GM18951 (cell line): ENCODE measurements at regions not wholly inside any gene's neighbourhood (a gene's known extent, or its start where the extent isn't known, plus 50 kb on each side); places are given as distances from the start of the nearest gene placed in this dataset.

Experiments used
- POLR2A ChIP-seq: IDR thresholded peaks from 4 replicates; pipeline ENCODE4 v1.6.1; 2011; ENCODE audit warnings: mild to moderate bottlenecking; ENCODE audit not compliant: insufficient read length, insufficient read depth; ENCODE audit errors: extremely low read depth
- in situ Hi-C: fragments of 300-500 bp; cut with MboI; formaldehyde crosslinking; loops from one replicate; pipeline ENCODE4 v1.12.0; 2022; ENCODE audit warnings: low sequenced_read_pairs, mixed read lengths, inconsistent platforms; ENCODE audit not compliant: unreplicated experiment

DNA sequence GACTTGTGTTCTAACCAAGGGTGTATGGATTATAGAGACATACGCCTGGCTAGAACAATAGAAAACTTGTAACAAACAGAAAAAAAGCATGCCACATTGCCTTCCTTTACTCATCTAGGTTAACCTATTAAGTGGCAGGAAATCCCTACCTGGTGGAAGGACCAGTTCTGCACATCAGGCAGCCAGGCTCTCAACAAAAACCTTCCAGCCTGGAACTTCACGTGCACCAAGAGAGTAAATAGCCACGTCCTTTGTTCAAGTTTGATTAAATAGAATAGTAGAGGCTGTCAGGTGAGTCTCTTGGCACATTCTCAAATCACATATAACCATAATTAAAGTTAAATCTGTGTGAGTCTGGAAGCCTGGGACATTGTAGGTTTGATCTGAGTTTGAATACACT is 85.0 kb upstream of the DPH6 start:
- in situ Hi-C loops: no loop called here

DNA sequence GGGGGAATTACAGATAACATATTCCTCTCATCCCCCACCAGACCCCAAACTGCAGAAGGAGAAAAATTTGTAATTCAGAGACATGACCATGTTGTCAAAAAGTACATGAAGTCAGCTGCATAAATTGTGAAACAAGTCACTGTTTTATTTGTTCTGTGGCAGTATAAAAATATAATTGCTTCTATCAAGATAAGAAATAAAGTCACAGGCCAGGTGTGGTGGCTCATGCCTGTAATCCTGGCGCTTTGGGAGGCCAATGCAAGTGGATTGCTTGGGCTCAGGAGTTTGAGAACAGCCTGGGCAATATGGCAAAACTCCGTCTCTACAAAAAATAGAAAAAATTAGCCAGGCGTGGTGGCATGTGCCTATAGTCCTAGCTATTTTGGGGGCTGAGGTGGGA is 87.7 kb upstream of the DPH6 start:
- TF ChIP-seq POLR2A: no peak
- in situ Hi-C loops: no loop called here

More for the DNA sequence above, 85.0 kb upstream of the DPH6 start:
- no peak for TF ChIP-seq POLR2A

DNA sequence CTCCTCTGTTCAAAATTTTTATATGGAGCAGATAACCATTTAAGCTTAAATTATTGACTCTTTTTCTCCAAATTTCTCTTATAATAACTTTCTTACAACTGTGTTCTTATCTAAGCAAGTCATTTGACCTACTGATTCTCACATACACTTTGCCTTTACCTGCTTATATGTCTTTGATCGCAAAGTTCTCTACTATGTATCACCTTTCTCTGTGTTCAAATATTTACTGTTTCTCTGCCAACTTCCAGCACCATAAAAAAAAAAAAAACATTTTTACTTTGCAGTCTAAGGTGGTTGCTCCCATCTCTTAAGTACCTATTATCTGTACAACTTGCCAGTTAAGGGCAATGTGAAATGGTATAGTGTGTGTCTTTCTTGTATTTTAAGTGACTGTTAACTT is 100.8 kb upstream of the DPH6 start:
- in situ Hi-C loops: no loop called here
- no peak for TF ChIP-seq POLR2A

DNA sequence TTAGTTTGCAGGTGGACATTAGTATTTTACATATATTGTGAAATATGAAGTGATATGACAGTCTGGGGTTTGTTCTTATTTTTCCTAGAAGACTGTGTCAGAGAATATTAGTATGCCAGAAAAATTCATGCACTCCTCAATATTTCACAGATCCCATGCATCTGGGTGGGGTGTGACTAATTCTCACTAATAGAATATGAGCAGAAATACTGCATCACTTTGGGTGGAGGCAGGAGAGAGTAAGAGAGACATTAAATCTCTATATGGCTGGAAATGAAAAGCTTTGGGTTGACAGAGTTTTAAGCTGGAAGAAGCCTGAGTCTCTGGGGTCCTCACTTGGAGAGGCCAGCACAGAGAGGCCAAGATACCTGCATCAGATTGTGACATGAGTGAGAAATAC is 101.3 kb upstream of the DPH6 start:
- TF ChIP-seq POLR2A: no peak
- in situ Hi-C loops: no loop called here

DNA sequence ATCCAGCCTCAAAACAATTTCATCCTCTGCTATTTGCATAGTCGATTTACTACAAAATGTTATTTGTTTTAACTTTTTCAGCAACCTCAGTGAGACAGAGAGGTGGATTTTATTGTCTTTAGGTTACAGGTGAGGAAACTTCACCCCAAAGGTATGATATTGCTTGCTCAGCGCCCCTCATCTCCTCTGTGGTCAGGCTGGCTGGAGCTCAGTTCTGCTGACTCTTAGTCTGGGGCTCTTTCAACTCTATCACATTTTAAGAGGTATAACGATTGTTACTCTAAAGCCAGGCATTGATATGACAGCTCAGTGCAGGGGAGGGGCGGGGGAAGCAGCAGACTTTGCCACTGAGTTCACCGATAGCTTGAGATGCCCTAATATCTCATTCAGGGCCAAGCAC is 103.0 kb upstream of the DPH6 start:
- no peak for TF ChIP-seq POLR2A
- in situ Hi-C loops: no loop called here

DNA sequence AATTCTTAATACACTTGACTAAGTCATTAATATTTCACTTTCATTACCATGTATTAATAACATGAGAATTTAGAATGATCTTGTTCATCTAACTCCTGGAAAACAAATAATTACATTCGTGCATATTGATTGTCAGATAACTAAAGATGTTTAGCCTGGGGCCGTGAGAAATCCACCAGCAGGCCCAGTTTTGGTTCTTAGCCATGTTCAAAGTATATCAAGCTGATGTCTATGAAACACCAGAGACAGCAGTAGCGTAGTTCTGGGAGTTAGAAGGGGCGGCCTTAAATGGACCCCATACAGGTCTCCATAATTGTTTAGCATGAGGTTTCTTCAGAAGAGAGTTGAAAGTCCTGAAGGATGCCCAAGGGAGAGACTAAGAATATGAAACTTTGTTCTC is 103.6 kb upstream of the DPH6 start:
- in situ Hi-C loops: no loop called here
- TF ChIP-seq POLR2A: no peak

DNA sequence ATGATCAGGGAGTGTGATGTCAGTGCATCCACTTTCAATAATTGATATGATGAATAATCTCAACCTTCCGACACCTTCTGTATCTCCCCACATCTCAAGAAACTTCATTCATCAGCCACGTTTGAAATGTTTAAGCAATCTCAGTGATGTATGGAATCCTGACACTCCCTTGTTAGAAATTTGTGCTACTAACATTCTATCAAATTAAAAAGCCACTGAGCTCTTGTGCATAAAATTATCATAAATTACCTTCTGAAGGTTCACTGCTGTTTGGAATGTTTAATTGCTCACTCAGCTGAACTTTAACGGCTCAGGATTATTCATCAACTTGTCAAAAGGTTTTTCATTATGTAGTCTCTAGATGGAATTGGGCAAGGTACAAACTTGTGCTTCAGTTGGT is 108.4 kb upstream of the DPH6 start:
- no peak for TF ChIP-seq POLR2A
- in situ Hi-C loops: no loop called here

DNA sequence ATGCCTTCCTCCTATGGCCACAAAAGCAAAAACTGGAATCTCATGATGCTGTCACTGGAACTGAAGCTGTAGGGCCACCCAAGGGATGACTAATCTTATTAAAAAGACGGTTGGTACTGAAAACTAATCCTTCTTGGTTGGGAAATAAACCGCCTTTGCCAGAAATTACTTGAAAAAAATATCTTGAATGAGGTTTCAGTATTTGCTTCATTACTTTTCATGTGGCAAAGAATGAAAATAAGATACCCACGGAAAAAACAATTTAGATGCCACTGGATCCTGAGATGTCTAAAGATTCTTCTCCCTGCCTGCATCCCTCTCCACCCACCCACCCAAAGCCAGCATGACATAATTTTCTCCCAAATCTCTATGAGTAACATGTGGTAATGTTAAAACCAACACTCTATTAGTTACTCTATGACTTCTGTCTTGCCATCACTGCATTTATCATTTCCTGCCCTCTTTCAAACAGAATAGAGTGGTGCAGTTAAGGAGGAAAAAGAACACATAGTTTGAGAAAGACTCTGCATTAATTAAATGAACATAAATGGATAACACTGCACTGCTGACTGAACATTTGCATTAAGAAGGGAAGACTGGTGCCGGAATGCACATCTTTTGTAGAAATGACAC is 111.8 kb upstream of the DPH6 start:
- TF ChIP-seq POLR2A: no peak
- in situ Hi-C loops: no loop called here

DNA sequence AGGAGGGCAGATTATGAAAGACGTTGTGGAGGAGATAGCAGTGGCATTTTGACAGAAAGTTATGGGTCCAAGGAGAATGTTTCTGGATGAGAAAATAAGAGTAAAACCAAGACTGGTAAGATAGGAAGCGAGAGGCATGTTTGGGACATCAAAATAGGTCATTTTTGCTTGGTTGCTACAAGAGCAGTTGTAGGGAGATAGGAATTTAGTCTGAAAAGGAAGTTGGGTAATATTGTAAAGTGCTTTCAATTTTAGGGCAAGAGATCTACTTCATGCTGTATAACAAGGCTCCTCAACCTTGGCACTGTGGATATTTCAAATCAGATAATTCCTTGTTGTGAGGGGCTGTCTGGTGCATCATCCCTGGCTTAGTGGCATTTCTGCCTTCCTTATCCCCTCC is 118.0 kb upstream of the DPH6 start:
- in situ Hi-C loops: no loop called here
- TF ChIP-seq POLR2A: no peak

DNA sequence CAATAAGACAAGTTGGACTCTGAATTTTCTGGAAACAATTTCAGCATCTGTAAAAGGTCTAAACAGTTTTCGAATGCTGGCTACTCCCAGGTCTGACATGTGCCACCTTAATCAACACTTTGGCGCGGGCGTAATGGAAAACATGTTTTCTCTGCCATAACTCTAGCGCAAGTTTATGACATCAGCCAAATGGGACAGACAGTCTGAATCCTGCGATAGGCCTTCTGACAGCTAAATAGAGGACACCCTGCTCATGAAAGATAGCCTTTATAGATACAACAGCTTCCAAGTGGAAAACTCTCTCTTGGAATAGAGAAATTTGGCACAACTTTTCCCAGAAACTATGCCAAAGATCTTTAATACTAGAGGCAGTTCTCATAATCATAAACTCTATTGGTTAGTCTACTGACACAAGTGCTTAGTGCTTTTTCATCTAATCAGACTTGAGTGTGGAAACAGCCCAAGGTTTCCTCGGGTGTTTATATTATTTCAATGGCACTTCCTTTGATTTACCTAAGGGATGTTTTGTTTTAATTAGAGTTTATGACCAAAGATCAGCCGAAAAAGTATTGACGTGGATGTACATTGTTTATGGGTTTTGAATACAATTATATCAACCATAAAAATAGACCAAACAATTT is 120.1 kb upstream of the DPH6 start:
- in situ Hi-C loops: no loop called here
- TF ChIP-seq POLR2A: no peak

DNA sequence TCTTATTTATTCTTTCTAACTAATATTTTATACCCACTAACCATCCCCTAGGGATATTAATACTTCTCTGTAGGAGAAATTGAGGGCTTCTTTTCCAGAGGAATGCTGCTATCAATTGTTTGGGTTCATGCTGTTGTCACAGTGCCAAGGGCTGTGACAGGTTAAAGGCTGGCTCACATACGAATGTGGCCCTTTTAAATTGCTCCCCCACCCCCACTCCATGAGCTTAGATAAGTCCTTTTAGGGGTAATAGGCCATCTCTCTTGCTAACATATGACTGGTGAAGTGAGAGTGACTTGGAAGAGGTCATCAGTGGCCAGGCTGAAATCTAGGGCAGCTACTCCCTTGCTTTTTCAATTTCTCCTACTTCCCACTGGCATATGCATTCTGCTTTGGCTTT is 121.9 kb upstream of the DPH6 start:
- no peak for TF ChIP-seq POLR2A
- in situ Hi-C loops: no loop called here

DNA sequence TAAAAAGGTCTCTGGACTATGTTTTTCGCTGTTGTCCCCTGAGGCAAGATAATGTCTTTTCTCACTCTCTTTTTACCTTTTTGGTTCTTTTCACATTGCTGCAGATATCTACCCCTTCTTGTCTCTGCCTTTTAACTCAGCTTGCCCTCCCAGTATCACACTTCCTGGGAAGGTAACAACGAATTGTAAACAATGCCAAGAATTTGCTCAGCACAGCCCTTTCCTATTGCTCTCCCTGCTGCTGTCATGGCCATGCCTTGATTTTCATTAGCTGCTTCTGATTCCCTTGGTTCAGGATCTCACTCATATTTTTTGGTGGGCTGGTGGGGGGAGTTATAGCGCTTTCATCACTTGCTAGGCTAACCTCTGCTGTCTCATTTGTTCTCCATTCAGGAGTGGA is 123.1 kb upstream of the DPH6 start:
- in situ Hi-C loops: no loop called here
- no peak for TF ChIP-seq POLR2A

DNA sequence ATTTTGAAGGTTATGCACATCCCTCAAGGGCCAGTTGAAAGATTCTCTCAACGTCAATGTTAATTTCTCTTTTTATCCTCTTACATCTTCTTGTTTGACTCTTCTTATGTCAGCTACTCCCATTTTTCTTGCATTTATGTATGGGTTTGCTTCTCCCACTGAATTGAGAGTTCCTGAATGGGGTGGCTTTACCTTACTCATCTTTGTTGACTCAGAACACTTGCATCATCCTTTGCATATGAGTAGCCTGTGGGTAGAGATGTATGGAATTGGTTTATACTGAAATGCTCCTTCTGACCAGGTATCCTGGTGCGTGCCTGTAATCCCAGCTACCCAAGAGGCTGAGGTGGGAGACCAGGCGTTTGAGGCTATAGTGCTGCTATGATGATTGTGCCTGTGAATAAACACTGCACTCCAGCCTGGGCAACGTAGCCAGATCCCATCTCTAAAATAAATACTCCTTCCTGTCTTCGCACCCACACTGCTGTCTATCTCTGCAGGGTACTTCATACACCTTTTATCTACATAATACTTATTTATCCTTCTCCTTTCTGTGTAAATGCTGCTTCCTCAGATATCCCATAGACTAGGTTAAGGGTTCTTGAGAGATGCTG is 123.6 kb upstream of the DPH6 start:
- in situ Hi-C loops: no loop called here
- no peak for TF ChIP-seq POLR2A

DNA sequence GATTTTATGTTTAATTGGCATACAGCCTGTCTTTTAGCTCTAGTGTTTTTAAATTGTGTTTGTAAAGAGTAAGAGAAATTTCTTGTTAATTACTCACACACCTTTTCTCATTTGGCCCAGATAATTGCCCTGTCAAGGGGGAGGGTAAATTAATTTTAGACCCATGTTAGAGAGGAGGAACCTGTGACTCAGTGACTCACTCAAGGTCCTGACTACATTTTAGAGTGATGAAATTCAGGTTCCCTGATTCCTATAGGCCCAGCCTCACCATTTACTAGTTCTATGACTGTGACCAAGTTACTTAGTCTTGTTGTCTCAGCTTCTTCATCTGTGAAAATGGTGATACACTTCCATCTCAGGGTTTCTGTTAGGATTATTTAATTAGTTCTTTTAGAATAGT is 125.2 kb upstream of the DPH6 start:
- in situ Hi-C loops: no loop called here
- no peak for TF ChIP-seq POLR2A
